HG03135 (cell line): ENCODE measurements at regions not wholly inside any gene's neighbourhood (a gene's known extent, or its start where the extent isn't known, plus 50 kb on each side); places are given as distances from the start of the nearest gene placed in this dataset.

Experiments used
- ATAC-seq: cut with Tn5 transposase; IDR thresholded peaks from one replicate; pipeline ENCODE4 v1.9.1; 2021; ENCODE audit warnings: mild to moderate bottlenecking, moderate library complexity; ENCODE audit not compliant: unreplicated experiment

DNA sequence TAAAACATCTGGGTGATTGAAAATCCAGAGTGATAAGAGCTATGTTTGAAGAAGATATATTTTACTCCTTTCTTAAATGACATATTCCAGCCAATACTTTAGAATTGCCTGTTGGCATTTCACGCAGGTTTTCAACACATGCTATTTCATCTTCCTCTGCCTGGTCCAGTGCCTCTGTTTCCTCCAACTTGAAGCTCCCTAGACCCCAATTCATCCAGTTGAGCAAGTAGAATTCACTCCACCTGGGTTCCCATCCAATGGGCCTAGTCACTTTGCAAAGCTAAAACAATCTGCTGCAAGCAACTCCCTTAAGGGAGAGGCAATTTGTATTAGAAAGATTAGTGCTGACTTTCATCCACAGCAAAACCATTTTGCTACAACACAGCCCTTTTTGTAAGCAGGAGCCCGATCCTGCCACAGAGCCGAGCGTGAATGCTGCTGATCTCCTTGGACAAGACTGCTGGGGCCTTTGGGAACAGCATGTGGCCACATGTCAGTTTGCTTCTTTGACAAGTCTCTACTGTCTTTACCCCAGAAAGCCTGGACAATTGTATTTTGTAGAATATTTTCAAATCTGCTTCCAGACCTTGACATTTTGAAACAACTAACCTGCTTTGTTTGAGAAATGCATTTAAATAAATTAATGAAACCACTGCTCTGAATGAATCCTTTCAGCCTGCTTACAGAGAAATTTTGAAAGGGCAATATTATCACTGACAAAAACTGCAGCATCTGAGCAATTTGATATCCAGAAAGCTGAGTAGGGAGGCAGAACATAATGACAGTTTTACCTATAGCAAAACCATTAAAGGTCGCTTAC, 259.1 kb downstream of the TDRD15 start:
- no peak for ATAC-seq

DNA sequence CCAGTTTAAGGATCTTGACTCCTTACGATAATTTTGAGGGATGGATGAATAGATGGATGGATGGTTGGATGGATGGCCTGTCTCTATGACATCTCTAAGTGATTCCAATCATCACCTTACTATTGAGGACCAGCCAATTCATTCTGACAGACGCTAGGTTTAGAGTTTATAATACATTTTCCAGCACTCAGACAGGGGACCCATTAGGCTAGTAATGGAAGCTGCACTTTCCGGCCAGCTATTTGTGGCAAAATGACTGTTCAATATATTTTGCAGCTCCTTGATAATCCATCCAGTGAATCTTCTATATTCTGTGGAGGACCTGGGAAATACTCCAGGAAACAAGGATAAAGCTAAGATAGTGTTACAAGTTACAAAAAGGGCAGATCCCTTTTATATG, 262.9 kb downstream of the TDRD15 start:
- ATAC-seq, result no peak

DNA sequence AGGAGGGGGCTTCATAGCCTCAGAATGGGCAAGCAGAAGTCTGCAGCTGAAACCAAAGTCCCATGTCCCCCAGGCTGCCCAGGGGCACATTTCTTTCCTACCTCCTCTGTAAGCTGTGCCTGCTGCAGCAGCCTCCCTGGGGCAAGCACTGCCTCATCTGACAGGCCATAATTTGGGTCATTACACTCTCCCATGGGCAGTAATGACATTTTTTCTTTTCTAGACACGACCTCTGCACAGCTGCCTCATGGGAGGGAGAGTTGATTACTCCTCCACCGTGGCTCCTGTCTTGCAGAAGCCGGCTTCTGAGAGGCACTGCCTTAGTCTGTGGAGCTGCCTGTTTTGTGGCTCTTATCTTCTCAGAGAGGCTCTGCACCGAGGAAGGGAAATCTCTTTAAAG, 268.9 kb downstream of the TDRD15 start:
- ATAC-seq, result no peak

DNA sequence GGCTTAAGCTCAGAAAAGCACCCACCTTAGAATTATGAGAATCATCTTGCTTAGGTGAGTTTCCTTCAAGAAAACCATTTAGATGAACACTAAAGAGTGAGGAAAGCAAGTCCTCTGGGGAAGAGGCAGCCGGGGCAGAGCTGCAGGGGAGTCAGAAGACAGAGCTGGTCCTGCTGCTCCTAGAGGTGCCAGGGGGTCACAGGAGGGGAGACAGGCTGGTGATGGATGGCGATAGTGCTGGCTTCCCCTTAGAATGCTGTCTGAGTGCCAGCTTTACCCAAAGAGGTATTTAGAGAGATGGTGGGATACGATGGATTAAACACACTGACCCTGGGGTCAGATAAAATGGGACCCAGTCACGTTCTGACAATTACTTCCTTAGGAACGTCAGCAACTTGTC, 269.4 kb downstream of the TDRD15 start:
- ATAC-seq, result no peak

DNA sequence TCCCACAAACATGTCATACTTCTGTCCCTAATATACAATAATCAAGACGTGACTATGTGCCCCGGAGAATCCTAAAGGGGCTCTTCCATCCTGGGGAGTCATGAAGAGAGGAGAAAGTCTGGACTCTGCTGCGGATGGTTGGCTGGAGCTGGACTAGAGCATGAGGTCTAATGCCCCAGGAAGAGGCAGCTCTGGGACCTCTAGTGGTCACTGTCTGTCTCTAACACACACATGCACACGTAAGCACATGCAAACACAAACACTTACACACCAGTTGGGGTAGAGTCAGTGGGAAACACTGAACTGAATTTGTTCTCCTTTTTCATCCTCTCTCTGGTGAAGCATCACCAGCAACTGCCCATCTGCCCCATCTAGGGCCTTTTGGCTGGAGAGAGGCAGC, 271.6 kb downstream of the TDRD15 start:
- no peak for ATAC-seq

DNA sequence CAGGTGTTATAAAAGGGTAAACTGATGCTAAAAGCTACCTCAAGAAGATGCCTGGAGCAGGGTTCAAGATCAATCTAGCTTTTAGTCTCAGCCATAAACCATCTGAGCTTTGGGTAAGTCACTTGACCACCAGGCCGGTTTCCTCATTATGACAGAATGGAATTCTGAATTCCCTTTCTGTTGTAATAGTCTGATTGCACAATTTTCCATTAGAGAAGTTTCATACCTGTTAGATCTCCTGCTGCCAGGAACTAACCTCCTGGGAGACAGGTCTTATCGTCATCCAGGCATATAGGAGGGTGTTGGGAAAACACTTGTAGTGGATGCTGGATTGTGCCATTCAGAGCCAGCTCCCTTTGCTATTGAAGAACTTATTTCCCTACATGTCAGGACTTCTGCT, 272.5 kb downstream of the TDRD15 start:
- no peak for ATAC-seq

DNA sequence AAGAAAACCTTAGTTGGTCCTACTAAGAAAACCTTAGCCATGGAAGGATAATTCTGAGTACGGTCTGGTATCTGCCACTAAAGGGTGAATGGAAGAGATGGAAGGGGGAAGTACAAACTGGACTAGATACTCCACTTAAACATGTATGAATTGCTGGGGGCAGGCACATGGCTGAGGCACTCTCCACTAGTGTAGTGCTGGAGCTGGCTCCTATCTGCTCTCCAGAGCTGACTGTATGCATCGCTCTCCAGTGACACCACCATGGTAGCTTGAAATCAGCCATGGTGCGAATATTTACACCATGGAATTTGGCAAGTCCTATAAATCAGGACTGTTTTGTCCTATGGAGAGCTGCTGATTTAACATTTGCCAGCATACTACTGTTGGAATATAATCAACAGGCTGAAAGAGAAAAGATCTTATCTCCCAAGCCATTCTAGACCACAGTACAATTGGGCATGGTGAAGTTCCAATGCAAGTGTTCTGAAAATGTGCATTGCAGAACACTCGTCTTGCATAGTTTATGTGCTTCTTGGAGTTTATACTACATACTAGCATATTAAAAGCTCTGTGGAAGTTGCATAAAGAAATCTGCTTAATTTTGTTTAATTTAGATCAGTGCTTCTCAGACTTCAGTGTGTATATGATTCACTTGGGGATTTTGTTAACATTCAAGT, 277.4 kb downstream of the TDRD15 start:
- ATAC-seq, result no peak

DNA sequence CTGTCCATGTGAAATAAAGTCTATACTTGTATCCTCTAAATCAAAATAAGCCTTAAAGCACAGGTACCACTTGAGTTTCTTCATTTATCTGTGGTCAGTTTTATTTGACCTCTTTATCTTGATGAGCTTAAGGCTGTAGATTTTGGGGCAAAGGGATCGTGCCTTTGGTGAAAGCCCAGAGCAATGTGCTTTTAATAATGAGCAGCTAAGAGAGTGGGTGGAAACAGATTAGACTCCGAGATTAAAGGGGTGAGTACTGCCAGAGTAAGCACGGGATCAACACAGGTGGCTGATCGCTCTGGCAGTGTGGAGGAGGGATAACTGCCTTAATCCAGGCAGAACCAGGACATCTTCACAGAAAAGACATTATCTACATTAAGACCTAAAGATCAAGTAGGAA, 280.4 kb downstream of the TDRD15 start:
- ATAC-seq, result no peak

DNA sequence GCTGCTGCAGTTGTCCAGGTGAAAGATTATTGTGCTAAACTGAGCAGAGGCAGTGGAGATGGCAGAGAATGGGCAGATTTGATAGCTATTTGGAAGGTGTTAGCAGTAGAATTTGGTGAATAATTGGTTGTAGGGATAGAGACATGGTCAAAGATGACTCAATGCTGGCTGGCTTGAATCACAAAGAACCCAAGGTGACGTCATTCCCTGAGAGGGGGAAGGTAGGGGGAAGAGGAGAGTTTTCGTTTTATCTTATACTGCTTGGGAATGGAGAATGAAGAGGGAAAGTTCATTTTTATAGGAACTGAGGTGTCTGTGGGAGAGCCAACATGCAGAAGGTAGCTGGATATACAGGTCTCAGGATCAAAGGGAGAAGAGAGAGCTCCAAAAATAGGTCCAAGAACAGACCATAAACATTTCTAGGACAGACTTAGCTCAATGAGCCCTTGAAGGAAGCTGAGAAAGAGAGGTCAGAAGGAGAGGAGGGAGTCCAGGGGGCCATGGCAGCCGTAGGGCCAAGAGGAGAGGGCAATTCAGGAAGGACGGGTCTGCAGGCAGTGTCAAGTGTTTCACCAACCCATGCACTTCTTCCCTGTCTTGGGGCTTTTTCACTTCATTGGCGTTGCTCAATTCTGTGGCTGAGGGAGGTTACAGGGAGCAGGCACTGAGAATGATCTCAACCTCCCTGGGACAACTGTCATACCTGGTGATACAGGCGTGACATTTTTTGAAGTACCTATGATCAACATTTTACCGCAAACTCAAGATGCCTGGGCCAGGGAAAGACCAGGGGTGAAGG, 281.3 kb downstream of the TDRD15 start:
- ATAC-seq, result no peak

DNA sequence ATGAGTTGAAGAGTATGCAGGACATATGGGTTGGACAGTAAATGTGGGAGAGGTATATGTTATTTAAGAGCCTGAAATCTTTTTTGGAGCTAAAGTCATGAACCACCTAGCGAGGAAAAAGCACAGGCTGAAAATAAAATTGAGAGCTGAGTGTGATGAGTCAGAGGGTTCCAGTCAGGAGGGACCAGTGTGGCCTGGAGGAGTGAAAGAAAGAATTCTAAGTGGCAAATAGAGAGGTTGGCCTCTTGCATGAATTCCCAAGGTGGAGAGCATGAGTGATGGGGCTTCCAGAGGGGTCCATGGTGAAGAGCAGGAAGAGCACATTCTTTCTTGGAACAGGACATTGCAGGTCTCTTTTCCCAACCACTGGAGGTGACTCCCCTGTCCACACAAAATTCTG, 282.6 kb downstream of the TDRD15 start:
- no peak for ATAC-seq

DNA sequence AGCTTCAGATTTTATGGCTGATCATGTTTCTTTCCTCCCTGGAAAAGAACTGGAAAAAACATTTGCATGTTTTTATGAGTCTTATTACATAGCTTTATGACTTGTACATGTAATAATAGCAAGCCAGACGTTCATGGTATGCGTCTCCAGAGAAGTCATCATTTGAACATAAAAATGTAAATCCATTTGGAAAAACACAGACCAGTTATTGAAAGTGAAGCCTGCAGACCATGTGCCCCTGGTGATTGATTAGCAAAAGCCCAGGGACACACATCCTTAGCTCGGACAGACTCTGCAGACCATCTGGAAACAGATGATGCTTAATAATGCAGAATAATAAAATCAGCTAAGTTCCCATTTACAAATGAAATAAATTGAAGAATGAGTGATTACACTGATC, 283.1 kb downstream of the TDRD15 start:
- ATAC-seq, result no peak

DNA sequence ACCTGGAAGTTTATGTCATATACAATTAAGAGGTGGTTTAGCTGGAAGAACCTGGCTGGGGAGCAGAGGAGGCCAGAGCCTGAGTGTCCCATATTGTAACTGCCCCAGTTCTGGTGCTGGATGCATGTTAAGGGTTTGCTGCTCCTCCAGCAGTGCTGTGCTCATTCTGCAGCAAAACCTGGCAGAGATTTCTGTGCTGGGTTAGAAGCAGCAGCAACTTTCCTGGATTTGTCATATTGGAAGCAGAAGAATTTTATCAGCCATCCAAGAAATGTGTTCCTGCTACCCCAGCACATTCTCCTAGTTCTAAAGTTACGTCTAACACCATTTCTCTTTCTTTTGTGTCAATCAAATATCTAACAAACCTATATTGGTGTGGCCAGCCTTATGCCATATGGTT, 284.1 kb downstream of the TDRD15 start:
- ATAC-seq, result no peak

DNA sequence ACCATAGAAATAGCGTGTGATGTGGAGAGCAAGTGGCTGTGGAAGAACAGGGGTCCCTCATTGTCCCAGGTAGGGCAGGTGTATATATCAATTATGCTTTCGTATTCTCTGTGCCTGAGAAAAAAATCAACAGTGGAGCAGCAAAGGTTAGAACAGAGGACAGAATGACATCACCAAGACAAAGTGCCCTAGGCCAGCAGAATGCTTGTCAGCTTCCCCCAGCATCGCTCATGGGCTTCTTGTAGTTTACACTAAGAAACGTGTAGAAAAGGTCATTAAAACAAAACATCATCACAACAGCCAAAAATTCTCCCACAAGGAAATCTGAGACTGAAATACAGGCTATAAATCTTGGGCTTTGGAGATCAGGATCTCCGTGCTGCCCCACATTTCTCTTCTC, 288.0 kb downstream of the TDRD15 start:
- ATAC-seq, result no peak

DNA sequence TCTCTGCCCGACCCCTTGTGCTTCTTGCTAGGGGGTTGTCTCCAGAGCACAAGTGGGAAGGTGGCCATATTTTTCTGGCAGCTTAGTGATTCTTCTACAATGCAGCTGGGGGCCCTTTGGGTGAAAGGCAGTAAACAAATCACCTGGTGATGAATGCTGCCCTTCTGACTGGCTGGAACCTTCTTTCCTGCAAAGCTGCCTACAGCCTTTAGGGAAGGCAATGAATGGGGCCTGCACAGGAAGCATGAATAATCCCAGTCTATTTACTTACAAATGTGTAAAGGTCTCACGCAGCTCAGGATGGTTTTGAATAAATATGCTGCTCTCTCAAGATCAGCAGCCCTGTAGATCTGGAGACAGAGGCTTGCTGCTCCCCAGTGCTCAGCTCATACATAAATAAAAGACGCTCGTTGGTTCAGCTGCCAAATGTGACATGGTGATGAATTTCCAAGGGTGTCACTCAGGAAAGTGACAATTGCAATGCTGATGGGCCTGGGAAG, 289.2 kb downstream of the TDRD15 start:
- ATAC-seq, result no peak

DNA sequence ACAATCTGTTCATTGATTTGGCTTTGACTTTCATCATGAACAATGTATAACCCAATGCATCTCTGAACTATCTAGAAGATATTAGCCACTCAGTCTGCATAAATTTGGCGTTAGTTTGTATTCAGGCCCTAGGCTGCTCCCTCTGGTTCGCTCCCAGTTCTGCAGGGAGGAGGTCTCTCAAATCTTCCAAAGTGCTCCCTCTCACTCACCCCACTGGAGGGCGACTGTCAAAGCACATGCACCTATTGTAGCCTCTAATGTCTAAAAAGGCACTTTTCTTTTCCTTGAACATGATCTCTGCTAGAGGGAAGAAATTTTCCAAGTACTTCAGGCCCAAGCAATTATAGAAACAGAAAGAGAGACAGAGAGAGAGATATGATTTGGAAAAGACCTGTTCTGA, 291.5 kb downstream of the TDRD15 start:
- ATAC-seq, result no peak

DNA sequence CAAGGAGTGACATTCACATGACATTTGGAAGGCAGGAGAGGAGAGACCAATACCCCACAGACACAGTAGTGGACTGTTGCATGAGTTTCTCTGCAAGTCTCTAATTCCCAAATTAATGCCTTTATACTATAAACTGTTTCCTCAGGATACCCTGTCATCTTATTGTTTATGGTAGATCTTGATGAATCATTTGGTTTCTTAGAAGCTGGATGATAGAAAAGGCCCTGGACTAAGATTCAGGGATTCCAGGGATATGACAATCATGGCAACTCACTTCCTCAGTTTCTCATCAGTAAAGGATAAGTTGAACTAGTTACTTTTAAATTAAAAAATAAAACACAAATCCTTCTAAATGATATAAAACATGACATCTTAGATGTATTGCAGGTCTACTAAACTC, 292.5 kb downstream of the TDRD15 start:
- no peak for ATAC-seq

DNA sequence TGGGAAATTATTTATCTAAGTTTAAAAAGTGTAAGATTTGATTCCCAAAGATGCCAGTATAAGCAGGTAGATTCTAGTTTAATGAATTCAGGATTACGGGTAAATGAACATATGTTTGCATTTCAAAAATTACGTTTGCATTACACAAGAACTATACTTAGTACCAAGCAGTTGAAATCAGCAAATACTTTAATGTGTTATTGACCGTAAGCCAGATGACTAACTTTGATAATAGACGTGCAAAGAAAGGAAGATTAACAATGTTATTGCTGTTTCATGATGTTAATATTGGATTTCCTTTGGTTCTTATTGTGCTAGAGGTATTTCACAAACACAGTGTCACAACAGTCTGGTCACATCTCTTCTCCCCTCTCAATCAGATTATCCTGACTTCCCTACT, 294.7 kb downstream of the TDRD15 start:
- no peak for ATAC-seq

DNA sequence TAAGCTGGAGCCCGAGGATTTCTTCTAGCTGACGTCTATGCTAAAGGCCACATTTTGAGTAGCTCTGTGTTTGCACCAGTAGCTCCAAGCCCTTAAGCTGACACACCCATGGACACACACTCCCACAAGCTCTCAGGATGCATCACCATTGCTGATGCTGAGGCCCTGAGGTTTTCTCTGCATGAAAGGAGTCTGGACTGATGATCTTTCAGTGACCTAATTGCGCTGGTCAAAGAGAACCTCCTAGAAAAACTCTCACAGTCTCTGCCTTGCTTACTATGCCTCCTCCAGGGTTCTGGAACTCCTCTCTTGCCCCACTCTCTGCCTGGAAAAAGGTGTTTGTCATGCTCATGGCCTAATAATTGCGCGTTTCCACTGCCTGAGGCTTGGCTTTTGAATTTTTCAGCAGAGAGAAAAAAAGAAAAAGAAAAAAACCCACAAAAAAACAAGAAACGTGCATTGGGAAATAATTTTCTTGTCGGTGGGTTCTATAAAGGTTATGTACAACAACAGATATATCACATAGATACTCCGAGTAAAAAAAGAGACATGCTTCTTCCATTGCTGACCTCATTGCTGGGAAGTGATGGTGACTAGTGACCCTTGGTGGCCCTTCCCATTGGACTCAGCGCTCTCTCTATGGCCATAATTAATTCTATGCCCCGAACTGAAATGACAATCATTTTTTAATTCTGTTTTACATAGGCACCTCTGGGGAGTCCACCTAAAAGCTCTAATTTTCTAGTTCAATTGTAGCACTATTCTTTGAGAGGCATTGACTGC, 297.0 kb downstream of the TDRD15 start:
- ATAC-seq, result no peak

DNA sequence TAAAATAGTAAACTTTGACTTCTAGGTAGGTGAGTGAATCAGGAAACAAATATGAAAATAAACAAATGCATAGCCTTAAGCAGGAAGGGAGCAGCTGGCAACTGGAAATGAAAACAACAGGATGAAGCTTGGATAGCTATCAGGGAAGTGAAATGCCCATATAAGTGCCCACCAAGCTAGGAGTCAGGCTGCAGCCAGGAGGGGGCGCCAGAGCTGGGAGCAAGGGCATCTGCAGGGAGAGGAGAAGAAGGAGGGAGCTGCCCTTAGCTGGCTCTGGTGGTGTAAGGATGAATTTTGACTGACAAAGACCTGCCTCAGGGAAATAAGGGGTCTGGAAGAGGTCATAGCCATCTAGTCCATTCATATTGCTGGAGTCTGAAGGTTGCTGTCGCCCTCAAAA, 298.3 kb downstream of the TDRD15 start:
- no peak for ATAC-seq

DNA sequence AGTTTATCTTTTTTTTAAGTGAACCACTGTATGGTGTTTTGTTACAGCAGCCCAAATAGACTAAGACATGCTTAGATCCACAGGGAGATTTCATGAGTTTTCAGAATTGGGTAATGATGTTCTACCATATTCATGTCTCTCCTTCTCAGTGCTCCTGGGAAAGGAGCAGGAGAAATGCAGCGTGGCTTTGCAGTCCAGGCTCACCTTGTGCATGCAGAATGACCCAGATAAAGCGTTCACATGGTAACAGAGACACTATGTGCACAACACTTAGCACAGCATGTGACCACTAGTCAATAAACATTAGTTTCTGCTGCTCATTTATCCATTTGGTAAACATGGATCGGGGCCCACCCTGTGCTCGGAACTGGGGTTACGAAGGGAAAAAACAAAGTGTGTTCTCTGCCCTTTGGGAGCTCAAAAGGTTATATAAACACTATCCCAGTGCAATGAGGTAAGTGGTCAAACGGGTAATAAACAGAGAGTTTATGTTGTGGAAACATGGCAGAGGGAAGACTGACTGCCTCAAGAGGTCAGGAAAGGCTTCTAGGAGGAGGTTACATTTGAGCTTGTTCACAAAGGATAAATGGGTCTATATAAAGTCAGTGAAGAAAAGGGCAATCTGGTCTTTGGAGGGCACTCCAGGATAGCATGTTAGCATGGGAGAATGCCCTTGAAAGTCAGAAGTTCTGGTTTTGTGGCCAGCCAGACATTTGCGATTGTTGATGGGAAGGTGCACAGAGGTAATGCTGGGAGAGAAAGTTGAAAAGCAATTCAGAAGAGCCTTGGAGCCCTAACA, 299.2 kb downstream of the TDRD15 start:
- ATAC-seq, result no peak
